Breast epithelium (tissue), 3 donors: ENCODE measurements at regions not wholly inside any gene's neighbourhood (a gene's known extent, or its start where the extent isn't known, plus 50 kb on each side); places are given as distances from the start of the nearest gene placed in this dataset.

ENCODE experiments used
- POLR2A ChIP-seq: fragments of 450-650 bp; IDR thresholded peaks from one replicate; pipeline ENCODE4 v1.6.1; 2016; ENCODE audit warnings: antibody characterized with exemption, mild to moderate bottlenecking, moderate library complexity
- POLR2AphosphoS5 ChIP-seq, 3 donors: sonication (generic); formaldehyde crosslinking; IDR thresholded peaks; one replicate each; pipeline ENCODE4 v1.6.1; 2017; ENCODE audit warnings: antibody characterized with exemption in 3 of 3
- TF ChIP-seq, protein P1 (sequence below), 3 donors: fragments of 450-650 bp; IDR thresholded peaks; one replicate each; pipeline ENCODE4 v1.5.1; 2016 to 2017; ENCODE audit warnings: antibody characterized with exemption in 3 of 3, mild to moderate bottlenecking in 3 of 3, moderate library complexity in 3 of 3

DNA sequence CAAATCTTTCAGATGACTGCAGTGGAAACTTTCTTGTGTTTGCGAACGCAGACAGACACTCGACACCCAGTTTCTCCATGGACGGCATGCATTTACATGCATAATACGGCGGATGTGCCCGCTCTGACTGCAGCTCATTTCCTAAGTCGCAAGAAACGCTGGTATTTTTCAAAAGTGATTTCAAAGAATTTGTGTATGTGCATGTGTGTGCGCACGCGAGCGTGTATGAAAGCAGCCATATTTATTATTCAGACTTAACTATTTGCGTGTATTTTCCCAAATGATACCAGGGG is 436.5 kb upstream of the MGMT start:
- no peak for TF ChIP-seq POLR2A
- TF ChIP-seq, protein P1, sequence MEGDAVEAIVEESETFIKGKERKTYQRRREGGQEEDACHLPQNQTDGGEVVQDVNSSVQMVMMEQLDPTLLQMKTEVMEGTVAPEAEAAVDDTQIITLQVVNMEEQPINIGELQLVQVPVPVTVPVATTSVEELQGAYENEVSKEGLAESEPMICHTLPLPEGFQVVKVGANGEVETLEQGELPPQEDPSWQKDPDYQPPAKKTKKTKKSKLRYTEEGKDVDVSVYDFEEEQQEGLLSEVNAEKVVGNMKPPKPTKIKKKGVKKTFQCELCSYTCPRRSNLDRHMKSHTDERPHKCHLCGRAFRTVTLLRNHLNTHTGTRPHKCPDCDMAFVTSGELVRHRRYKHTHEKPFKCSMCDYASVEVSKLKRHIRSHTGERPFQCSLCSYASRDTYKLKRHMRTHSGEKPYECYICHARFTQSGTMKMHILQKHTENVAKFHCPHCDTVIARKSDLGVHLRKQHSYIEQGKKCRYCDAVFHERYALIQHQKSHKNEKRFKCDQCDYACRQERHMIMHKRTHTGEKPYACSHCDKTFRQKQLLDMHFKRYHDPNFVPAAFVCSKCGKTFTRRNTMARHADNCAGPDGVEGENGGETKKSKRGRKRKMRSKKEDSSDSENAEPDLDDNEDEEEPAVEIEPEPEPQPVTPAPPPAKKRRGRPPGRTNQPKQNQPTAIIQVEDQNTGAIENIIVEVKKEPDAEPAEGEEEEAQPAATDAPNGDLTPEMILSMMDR (IDR thresholded peaks at IDR 0.05) = no peak
- TF ChIP-seq POLR2AphosphoS5 (IDR thresholded peaks at IDR 0.05) = no peak
